HG03064 (cell line): ENCODE measurements at regions not wholly inside any gene's neighbourhood (a gene's known extent, or its start where the extent isn't known, plus 50 kb on each side); places are given as distances from the start of the nearest gene placed in this dataset.
"Not testable (repeated sequence)": the region's sequence is repeated elsewhere in the genome, so short reads cannot be mapped to it uniquely, and the experiment has no call there.

Experiments
- ATAC-seq: cut with Tn5 transposase; IDR thresholded peaks from one replicate; pipeline ENCODE4 v1.9.1; 2021; ENCODE audit warnings: low read depth; ENCODE audit not compliant: unreplicated experiment

DNA sequence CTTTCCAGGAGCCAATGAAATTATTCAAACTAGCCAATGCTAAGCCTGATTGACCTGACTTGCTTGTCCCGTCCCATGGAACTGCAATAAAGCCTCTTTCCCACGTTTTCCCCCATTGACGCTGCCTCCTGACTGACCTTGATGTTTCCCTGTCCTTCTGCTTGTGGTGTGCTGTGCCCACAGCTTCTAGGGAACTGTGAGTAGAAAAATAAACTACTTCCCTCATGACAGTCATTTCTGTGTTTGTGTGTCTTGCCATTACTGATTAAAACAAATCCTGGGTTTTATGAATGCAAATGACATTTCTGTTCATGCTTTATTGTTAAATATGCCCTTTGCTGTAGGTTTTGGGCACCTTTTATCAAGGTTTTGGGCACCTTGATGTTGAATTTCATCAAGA is 91.3 kb upstream of the ABI1 start:
- no peak for ATAC-seq

DNA sequence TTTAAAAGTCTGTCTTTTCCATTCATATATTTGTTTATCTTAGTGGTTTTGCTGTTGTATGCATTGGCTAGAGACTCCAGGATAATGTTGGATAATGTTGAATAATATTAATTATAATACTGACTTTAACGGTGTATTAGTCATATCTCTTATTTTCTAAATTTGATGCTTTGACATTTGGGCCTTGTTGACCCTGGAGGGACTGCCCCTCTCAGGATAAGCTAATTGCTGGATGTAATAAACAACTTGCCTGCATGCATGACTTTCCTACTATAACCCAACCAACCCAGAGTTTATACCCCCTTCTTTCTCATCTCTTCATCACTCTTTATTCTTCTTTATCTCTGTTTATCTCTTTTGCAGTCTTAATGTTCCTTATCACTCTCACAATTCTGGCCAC is 90.9 kb upstream of the ABI1 start:
- no peak for ATAC-seq

DNA sequence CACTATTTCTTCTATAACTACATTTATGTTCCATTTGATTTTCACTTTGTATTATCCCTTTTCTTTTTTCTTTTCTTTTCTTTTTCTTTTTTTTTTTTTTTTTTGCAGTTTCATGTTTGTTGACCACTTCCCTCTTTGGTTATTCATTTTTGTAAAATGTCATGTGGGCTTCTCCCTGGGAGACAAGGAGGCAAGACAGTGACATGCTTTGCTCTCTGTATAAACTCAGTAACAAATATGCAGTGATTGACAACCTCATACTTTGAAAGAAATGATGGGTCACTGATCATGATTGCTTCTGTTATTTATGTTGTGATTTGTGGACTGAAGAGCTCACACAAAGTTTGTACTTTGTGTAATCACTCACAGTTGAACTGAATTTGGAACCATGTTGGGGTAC is 90.2 kb upstream of the ABI1 start:
- no peak for ATAC-seq

DNA sequence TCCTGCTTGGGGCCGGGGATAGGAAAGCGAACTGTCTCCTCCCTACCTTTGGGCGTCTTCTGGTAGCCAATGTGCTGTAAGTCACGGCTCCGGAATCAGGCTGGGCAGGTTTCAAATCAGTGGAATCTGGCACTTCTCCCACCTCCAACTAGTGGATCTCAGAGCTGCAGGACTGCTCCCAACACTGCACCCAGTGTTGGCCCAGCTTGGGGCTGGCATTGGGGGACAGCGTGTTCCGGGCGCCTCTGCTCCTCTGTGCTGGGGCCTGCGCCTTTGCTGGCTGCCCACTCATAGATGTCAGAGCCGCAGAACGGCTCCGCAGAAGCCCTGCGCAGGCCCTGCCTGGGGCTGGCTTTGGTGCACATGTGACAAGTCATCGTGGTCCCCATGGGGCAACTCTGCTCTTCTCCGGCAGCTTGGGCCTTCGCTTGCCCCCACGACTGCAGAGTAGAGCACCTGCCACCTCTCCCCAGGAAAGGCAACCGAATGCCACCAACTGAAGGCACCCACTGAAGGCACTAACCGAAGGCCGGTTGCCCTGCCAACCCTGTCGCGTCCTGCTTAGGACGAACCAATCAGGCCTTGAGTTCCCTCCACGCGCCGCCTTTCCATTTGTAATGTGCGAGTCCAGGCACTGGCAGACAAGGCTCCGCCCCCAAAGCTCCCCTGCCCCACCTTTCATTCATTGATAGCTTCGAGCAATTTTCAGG is 85.5 kb upstream of the ABI1 start:
- ATAC-seq, result no peak

DNA sequence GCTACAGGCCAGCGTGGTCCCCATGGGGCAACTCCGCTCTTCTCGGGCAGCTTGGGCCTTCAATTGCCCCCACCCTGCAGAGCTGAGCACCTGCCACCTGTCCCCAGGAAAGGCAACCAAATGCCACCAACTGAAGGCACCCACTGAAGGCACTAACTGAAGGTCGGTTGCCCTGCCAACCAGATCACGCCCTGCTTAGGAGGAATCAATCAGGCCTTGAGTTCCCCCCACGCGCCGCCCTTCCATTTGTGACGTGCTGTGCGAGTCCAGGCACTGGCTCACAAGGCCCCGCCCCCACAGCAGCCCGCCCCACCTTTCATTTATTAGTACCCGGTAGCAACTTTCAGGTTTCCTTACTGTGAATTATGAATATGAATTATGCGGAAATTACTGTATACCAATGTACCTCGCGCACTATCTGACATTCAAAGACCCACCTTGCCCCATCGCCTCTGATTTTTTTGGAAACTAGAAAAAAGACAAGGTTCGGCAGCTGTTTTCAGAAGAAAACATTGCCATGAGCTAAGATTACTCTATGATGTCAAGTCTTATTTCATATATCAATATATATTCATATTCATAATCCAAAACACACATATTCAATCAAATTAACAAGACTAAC is 83.6 kb upstream of the ABI1 start:
- ATAC-seq, result no peak

DNA sequence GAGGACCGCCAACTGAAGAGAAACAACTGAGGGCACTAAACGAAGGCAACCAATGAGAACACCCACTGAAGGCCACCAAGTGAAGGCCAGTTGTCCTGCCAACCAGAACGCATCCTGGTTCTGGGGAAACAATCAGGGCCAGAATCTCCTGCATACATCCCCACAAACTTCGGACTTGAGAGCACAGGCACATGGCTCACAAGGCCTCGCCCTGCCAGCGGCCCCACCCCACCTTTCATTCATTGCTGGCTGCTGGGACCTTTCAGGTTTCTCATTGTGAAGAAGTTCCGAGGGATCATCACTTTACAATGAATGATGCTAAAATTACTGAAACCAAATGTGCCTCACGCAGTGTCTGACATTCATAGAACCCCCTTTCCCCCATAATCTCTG is 79.2 kb upstream of the ABI1 start:
- ATAC-seq, result no peak

DNA sequence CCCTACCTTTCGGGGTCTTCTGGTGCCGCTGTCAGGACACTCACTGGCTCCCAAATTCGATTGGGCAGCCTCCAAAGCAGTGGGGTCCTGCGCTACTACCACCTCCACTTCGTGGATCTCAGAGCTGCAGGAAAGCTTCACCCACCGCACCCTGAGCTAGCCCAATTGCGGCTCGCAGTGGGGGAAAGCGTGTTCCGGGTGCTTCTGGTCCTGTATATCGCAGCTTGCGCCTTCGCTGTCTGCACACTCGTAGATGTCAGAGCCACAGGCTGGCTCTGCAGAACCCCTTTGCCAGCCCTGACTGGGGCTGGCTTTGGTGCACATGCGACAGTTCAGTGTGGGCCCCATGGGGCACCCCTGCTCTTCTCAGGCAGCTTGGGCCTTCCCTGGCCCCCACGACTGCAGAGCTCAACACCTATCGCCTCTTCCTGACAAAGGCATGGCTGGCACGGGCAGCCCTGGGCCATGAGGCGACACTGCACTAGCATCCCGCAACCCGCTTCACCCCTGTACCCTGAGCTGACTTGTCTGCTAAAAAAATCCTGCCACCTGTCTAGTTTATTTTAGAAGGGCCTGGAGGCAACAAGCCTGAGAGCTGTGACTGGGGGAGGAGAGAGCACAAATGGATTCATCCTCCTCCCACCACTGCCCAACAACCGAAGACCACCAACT is 78.7 kb upstream of the ABI1 start:
- no peak for ATAC-seq

DNA sequence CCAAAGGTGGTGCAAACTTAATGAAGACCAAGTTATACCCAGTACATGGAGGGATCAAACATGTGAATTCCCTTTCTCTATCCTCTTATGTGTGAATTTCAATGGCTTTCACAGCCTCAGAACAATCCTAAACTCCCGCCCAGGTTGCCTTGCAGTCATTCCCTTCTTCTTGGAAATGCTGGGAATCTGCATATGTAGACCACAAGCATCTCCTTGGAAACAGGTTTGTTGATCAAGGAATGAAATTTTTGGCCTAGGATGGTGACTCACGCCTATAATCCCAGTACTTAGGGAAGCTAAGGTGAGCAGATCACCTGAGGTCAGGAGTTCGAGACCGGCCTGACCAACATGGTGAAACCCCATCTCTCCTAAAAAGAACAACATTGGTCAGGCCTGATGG is 77.8 kb upstream of the ABI1 start:
- ATAC-seq, result no peak

DNA sequence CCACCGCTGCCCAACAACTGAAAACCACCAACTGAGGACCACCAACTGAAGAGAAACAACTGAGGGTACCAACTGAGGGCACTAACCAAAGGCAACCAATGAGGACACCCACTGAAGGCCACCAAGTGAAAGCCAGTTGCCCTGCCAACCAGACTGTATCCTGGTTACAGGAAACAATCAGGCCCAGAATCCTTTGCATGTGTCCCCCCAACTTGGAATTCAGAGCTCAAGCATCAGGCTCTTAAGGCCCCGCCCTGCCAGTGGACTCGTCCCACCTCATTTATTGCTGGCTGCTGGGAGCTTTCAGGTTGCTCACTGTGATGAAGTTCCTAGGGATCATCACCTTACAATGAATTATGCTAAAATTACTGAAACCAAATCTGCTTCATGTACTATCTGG is 76.6 kb upstream of the ABI1 start:
- no peak for ATAC-seq

DNA sequence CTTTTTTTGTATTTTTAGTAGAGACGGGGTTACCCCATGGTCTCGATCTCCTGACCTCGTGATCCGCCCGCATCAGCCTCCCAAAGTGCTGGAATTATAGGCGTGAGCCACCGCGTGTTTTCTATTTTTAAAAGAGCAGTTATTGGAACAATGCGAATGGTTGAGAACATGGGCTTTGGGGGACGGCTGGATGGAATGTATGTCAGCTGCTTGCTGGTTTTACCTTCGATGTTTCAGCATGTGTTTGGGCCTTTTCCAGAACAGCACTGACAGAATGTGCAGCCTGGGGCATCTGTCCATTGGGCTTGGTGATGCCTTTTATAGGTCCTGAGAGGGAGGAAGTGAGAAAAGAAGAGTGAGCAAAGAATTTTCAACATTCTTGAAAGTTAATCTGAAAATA is 73.4 kb upstream of the ABI1 start:
- not testable (repeated sequence) for ATAC-seq

DNA sequence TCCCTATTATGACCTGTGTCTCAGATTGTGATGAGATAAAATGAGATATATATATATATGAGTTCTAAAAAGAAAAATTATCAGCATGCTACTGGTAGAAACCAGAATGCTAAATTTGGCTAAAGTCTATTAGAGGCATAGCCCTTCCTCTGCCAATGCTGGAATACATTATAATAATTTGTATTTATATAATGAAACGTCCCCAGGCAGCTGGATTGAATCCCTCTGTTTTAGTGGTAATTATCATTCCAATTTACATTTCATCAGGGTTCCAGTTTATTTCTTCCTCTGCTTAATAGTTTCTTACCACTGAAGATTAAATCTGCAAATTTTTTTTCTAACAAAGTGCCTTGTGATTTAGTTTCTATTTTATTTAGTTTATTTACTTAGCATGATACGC is 71.8 kb upstream of the ABI1 start:
- ATAC-seq, result no peak

DNA sequence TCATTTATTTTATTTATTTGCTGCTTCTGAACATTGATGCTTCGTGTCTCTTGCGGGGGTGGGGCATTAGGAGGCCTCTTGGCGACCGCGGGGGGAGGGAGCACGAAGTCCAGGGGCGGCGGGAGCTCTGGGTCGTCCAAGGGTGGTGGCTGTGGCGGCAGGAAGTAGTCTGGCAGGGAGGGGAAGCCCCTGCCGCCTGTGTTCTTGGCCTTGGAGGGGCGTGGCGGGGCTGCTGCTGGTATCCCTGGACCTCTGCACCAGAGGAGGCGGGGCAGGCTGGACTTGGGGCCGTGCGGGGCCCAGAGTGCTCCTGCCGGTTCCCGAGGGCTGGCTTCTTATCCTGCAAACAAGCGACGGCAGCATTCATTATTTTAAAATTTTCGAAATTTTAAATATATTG is 70.5 kb upstream of the ABI1 start:
- ATAC-seq, result peak; percentile 65

DNA sequence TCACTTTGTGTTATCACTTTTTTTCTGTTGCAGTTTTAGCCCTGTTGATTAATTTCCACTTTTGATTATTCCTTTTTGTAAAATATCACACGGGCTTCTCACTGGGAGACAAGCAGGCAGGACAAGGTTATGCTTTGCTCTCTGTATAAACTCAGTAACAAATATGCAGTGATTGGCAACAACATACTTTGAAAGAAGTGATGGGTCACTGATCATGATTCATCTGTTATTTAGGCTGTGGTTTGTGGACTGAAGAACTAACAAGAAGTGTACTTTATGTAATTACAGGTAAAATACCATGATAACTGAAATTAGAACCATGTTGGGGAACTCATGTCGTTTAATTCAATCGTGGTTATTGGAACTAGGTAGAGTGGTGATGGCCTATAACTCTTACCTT is 62.1 kb upstream of the ABI1 start:
- ATAC-seq, result not testable (repeated sequence)

DNA sequence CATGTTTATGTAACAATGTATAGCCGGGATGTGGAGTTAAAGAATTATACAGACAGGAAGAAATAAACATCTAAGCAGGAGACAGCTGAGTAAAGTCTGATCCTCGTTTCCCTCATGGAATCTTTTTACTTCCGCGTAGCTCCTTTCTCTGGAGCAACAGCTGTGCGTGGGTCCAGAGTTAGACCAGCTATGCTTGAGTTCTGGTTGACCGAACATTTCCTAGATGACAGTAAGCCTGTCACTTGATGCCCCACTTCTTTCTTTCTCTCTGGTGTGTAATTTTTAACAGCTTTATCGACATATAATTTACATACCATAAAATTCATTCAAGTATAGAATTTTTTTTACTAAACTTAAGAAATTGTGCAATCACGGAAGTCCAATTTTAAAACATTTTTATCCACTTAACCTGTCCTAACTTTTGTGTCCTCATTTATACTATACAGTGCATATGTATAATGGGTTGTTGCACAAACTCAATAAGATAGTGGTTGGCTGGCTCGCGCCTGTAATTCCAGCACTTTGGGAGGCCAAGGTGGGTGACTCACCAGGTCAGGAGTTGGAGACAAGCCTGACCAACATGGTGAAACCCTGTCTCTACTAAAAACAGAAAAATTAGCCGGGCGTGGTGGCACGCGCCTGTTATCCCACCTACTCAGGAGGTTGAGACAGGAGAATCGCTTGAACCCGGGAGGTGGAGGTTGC is 58.5 kb upstream of the ABI1 start:
- ATAC-seq, result not testable (repeated sequence)

DNA sequence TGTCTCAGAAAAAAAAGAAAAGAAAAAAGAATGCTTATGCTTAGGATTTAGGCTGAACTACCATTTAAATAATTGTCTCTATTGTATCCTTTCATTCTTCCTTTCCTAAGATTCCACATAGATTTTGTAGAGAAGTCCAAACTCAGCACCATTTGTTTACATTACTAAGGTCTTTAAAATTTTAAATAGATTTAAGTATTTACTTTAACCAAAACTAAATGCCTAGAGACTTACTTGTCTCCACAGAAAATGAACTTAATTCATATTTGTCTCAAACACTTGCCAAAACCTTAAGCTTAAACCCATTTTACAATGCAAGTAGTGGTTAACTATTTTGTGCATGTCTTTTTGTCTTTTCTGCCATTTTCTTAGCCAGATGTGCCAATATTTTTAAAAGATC is 54.1 kb upstream of the ABI1 start:
- ATAC-seq, result no peak

DNA sequence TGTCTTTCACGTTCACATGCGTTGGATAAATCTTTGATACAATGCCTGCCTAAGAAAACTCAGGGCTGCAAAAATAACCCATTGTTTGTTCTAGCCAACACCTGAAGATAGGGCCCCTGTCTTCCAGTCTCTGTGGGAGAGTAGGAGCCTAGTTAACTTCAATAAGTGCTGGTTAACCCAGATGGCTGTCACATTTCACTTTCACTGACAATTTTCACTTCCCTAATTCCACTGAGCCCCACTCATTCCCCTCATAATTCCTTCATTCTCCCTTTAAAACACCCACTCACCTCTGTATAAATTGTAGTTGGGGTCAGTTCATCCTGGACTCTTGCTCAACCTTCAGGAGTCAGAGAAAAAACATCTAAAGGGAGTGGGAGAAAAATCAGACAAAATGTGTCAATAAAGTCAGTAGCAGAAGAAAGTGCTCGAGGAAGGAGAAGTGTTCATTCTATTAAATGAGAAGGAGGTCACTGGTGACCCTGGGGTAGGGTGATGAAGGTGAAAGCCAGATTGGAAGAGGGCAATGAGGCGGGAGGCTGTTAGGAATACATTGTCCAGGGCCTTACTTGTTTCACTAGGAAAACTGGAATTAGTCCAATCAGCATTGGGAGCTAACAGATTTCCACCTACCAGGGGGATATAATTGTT is 51.2 kb upstream of the ABI1 start:
- no peak for ATAC-seq
